NCI-H2171 treated with DMSO at 0.1 percent for 48 hours (cell line): ENCODE measurements at regions not wholly inside any gene's neighbourhood (a gene's known extent, or its start where the extent isn't known, plus 50 kb on each side); places are given as distances from the start of the nearest gene placed in this dataset.

Experiments used
- DNase-seq: peaks from one replicate; lab custom pipeline; 2025; lab: John Stamatoyannopoulos, UW

- DNase-seq: no peak
Observed at GRCh38 chr12:115857923-115858322, 419.6 kb downstream of the MED13L start.

- DNase-seq: no peak
Observed at GRCh38 chr12:115857160-115857920, 420.2 kb downstream of the MED13L start.

- DNase-seq: no peak
Observed at GRCh38 chr12:115852054-115852453, 425.4 kb downstream of the MED13L start.

GRCh38 chr12:115850957-115851356 is 426.5 kb downstream of the MED13L start:
- DNase-seq: no peak

GRCh38 chr12:115849262-115849943 is 428.1 kb downstream of the MED13L start:
- no peak for DNase-seq

GRCh38 chr12:115847398-115847797 is 430.1 kb downstream of the MED13L start:
- DNase-seq: no peak

- no peak for DNase-seq
Observed at GRCh38 chr12:115846516-115846915, 431.0 kb downstream of the MED13L start.

GRCh38 chr12:115840159-115840558 is 437.3 kb downstream of the MED13L start:
- no peak for DNase-seq

GRCh38 chr12:115838952-115839351 is 438.5 kb downstream of the MED13L start:
- DNase-seq: no peak

GRCh38 chr12:115837220-115837619 is 440.3 kb downstream of the MED13L start:
- DNase-seq: no peak

GRCh38 chr12:115835445-115835844 is 442.0 kb downstream of the MED13L start:
- DNase-seq: no peak

GRCh38 chr12:115833704-115834103 is 443.8 kb downstream of the MED13L start:
- no peak for DNase-seq

GRCh38 chr12:115830633-115831032 is 446.9 kb downstream of the MED13L start:
- no peak for DNase-seq

GRCh38 chr12:115830070-115830469 is 447.4 kb downstream of the MED13L start:
- DNase-seq: no peak

GRCh38 chr12:115828168-115828567 is 449.3 kb downstream of the MED13L start:
- no peak for DNase-seq

GRCh38 chr12:115824936-115825602 is 452.4 kb downstream of the MED13L start:
- DNase-seq: no peak

GRCh38 chr12:115823635-115824034 is 453.9 kb downstream of the MED13L start:
- no peak for DNase-seq

GRCh38 chr12:115820656-115821055 is 456.8 kb downstream of the MED13L start:
- DNase-seq: no peak

GRCh38 chr12:115818973-115819372 is 458.5 kb downstream of the MED13L start:
- DNase-seq: no peak

GRCh38 chr12:115817389-115817788 is 460.1 kb downstream of the MED13L start:
- no peak for DNase-seq

GRCh38 chr12:115815924-115816323 is 461.6 kb downstream of the MED13L start:
- no peak for DNase-seq

- DNase-seq: no peak
Observed at GRCh38 chr12:115813256-115813655, 464.2 kb downstream of the MED13L start.

- DNase-seq: no peak
Observed at GRCh38 chr12:115811929-115812328, 465.6 kb downstream of the MED13L start.
